OCI-LY3 (cell line): ENCODE measurements at regions not wholly inside any gene's neighbourhood (a gene's known extent, or its start where the extent isn't known, plus 50 kb on each side); places are given as distances from the start of the nearest gene placed in this dataset.

Experiments used
- CTCF ChIP-seq: fragments of 200-600, 300-600 bp; sonication (generic); IDR thresholded peaks from 2 replicates; pipeline ENCODE4 v1.5.1; 2014; ENCODE audit warnings: antibody characterized with exemption, low read length, low read depth
- EZH2phosphoT487 ChIP-seq: fragments of 200-600 bp; shearing (Covaris generic); IDR thresholded peaks from 2 replicates; pipeline ENCODE4 v1.6.1; 2018; ENCODE audit warnings: antibody characterized with exemption, mixed run types, low read depth

GRCh38 chr11:103619480-103619879, 417.0 kb upstream of the DDI1 start:
- TF ChIP-seq EZH2phosphoT487 (no peak), CTCF (peak; percentile 59)
